ENCODE measurements at regions not wholly inside any gene's neighbourhood (a gene's known extent, or its start where the extent isn't known, plus 50 kb on each side); places are given as distances from the start of the nearest gene placed in this dataset.

GRCh38 chr3:113117511-113118234 is 93.7 kb upstream of the BOC start:
- H3K4me3 ChIP-seq (replicated peaks in 1 of 2; ENCODE audit: low read depth in 2 of 2, low read length in 2 of 2): no peak overlapping the region
- DNase-seq (ENCODE audit: low read depth in 2 of 2): peak; percentile 78 to 89
- TF ChIP-seq, protein P1, sequence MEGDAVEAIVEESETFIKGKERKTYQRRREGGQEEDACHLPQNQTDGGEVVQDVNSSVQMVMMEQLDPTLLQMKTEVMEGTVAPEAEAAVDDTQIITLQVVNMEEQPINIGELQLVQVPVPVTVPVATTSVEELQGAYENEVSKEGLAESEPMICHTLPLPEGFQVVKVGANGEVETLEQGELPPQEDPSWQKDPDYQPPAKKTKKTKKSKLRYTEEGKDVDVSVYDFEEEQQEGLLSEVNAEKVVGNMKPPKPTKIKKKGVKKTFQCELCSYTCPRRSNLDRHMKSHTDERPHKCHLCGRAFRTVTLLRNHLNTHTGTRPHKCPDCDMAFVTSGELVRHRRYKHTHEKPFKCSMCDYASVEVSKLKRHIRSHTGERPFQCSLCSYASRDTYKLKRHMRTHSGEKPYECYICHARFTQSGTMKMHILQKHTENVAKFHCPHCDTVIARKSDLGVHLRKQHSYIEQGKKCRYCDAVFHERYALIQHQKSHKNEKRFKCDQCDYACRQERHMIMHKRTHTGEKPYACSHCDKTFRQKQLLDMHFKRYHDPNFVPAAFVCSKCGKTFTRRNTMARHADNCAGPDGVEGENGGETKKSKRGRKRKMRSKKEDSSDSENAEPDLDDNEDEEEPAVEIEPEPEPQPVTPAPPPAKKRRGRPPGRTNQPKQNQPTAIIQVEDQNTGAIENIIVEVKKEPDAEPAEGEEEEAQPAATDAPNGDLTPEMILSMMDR (IDR thresholded peaks at IDR 0.05; ENCODE audit: low read depth, low read length): no peak

GRCh38 chr3:113118336-113118735 is 93.0 kb upstream of the BOC start:
- H3K4me3 ChIP-seq (replicated peaks in 1 of 2; ENCODE audit: low read depth in 2 of 2, low read length in 2 of 2): no peak overlapping the region
- DNase-seq (ENCODE audit: low read depth in 2 of 2): no peak
- TF ChIP-seq, protein P1 (IDR thresholded peaks at IDR 0.05; ENCODE audit: low read depth, low read length): no peak

DNA sequence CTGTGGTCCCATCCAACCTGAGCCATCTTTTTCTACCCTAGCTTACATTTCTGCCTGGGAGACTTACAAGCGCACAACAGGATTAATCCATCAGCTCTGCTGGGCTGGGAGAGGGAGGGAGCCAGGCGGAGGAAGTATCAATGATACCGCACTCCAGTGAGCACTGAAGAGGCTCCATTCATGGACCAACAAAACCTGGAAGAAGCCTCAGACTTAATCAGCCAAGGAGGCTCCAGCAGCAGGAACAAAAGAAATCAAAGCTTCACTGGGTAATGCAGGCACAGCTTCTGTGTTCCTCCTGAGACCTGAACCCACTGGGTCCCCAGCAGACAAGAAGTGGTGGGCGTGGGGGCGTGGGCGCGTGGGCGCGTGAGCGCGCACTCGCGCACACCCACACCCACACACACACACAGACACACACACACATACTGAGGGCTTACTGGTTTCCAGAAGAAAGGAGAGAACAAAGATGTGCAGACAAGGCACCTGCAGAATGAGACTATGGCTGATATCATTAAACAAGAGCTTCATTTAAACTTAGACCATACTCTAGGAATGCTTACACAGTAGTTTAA is 87.0 kb upstream of the BOC start:
- DNase-seq (ENCODE audit: low read depth in 2 of 2): no peak
- H3K4me3 ChIP-seq (replicated peaks in 1 of 2; ENCODE audit: low read depth in 2 of 2, low read length in 2 of 2): no peak overlapping the region
- TF ChIP-seq, protein P1 (IDR thresholded peaks at IDR 0.05; ENCODE audit: low read depth, low read length): no peak

DNA sequence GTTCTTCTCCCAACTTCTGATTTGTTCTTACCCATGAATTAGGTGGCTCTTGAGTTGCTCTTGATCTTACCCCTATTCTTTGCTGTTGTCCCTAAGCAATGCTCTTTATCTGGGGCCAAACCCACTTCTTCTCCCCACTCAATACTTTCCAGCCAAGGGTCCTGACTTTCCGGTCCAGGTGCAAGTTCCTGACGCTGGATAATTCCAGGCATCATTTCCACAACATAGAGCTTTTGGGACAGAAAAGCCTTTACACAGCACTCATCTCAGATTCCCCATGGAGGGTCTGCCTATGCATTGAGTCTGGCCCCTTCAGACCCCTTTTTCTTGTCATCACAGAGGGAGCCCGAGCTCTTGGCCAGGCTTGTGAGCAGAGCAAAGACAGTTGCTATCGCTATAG is 85.4 kb upstream of the BOC start:
- H3K4me3 ChIP-seq (replicated peaks in 1 of 2; ENCODE audit: low read depth in 2 of 2, low read length in 2 of 2): no peak overlapping the region
- no peak for DNase-seq (ENCODE audit: low read depth in 2 of 2)
- TF ChIP-seq, protein P1 (IDR thresholded peaks at IDR 0.05; ENCODE audit: low read depth, low read length): no peak

GRCh38 chr3:113128386-113129015 is 82.9 kb upstream of the BOC start:
- TF ChIP-seq, protein P1 (IDR thresholded peaks at IDR 0.05; ENCODE audit: low read depth, low read length): no peak
- no peak overlapping the region for H3K4me3 ChIP-seq (replicated peaks in 1 of 2; ENCODE audit: low read depth in 2 of 2, low read length in 2 of 2)
- peak in 1 of 2 donors; percentile 16 for DNase-seq (ENCODE audit: low read depth in 2 of 2)

- DNase-seq (ENCODE audit: low read depth in 2 of 2): no peak
- H3K4me3 ChIP-seq (replicated peaks in 1 of 2; ENCODE audit: low read depth in 2 of 2, low read length in 2 of 2): no peak overlapping the region
- TF ChIP-seq, protein P1 (IDR thresholded peaks at IDR 0.05; ENCODE audit: low read depth, low read length): no peak
These were observed 82.2 kb upstream of the BOC start for GRCh38 chr3:113129168-113129567.

Data from cardiac fibroblast (primary cell).